ENCODE measurements at regions not wholly inside any gene's neighbourhood (a gene's known extent, or its start where the extent isn't known, plus 50 kb on each side); places are given as distances from the start of the nearest gene placed in this dataset.

- DNase-seq (ENCODE audit: low read depth in 2 of 2), result no peak
These were observed 362.7 kb upstream of the ARRDC4 start for GRCh38 chr15:97597801-97598200.

- DNase-seq (ENCODE audit: low read depth in 2 of 2), result no peak
These were observed 362.1 kb upstream of the ARRDC4 start for GRCh38 chr15:97598353-97598798.

- DNase-seq (ENCODE audit: low read depth in 2 of 2), result no peak
These were observed 360.3 kb upstream of the ARRDC4 start for GRCh38 chr15:97600190-97600589.

- DNase-seq (ENCODE audit: low read depth in 2 of 2), result no peak
These were observed 355.8 kb upstream of the ARRDC4 start for GRCh38 chr15:97604677-97605076.

- DNase-seq (ENCODE audit: low read depth in 2 of 2), result no peak
These were observed 345.4 kb upstream of the ARRDC4 start for GRCh38 chr15:97615114-97615513.

GRCh38 chr15:97623091-97623661 is 337.3 kb upstream of the ARRDC4 start:
- no peak for DNase-seq (ENCODE audit: low read depth in 2 of 2)

GRCh38 chr15:97627634-97628033 is 332.9 kb upstream of the ARRDC4 start:
- no peak for DNase-seq (ENCODE audit: low read depth in 2 of 2)

- no peak for DNase-seq (ENCODE audit: low read depth in 2 of 2)
These were observed 314.7 kb upstream of the ARRDC4 start for GRCh38 chr15:97645758-97646157.

- no peak for DNase-seq (ENCODE audit: low read depth in 2 of 2)
These were observed 311.8 kb upstream of the ARRDC4 start for GRCh38 chr15:97648728-97649127.

- DNase-seq (ENCODE audit: low read depth in 2 of 2), result no peak
These were observed 308.5 kb upstream of the ARRDC4 start for GRCh38 chr15:97652041-97652440.

GRCh38 chr15:97652700-97653167 is 307.8 kb upstream of the ARRDC4 start:
- DNase-seq (ENCODE audit: low read depth in 2 of 2), result no peak

GRCh38 chr15:97653896-97654295 is 306.6 kb upstream of the ARRDC4 start:
- DNase-seq (ENCODE audit: low read depth in 2 of 2), result no peak

GRCh38 chr15:97654481-97655076 is 305.9 kb upstream of the ARRDC4 start:
- DNase-seq (ENCODE audit: low read depth in 2 of 2), result no peak

GRCh38 chr15:97661796-97662195 is 298.7 kb upstream of the ARRDC4 start:
- no peak for DNase-seq (ENCODE audit: low read depth in 2 of 2)

- DNase-seq (ENCODE audit: low read depth in 2 of 2), result no peak
These were observed 287.9 kb upstream of the ARRDC4 start for GRCh38 chr15:97672586-97672985.

GRCh38 chr15:97678656-97679055 is 281.8 kb upstream of the ARRDC4 start:
- no peak for DNase-seq (ENCODE audit: low read depth in 2 of 2)

GRCh38 chr15:97679106-97679688 is 281.3 kb upstream of the ARRDC4 start:
- DNase-seq (ENCODE audit: low read depth in 2 of 2), result no peak

- no peak for DNase-seq (ENCODE audit: low read depth in 2 of 2)
These were observed 279.8 kb upstream of the ARRDC4 start for GRCh38 chr15:97680606-97681220.

GRCh38 chr15:97683831-97684230 is 276.7 kb upstream of the ARRDC4 start:
- no peak for DNase-seq (ENCODE audit: low read depth in 2 of 2)

- DNase-seq (ENCODE audit: low read depth in 2 of 2), result no peak
These were observed 276.3 kb upstream of the ARRDC4 start for GRCh38 chr15:97684249-97684648.

- no peak for DNase-seq (ENCODE audit: low read depth in 2 of 2)
These were observed 274.2 kb upstream of the ARRDC4 start for GRCh38 chr15:97686324-97686723.

- no peak for DNase-seq (ENCODE audit: low read depth in 2 of 2)
These were observed 272.8 kb upstream of the ARRDC4 start for GRCh38 chr15:97687654-97688053.

GRCh38 chr15:97688177-97688576 is 272.3 kb upstream of the ARRDC4 start:
- DNase-seq (ENCODE audit: low read depth in 2 of 2), result no peak

All from stimulated activated CD4-positive, alpha-beta T cell treated with anti-CD3 and anti-CD28 coated beads, Interleukin-1b, Interleukin-23, amount 100 ng/mL, for 1 hour (primary cell).